ENCODE measurements at regions not wholly inside any gene's neighbourhood (a gene's known extent, or its start where the extent isn't known, plus 50 kb on each side); places are given as distances from the start of the nearest gene placed in this dataset.

GRCh38 chr2:239662413-239663120, 261.7 kb upstream of the HDAC4 start:
- Mint-ChIP-seq H3K4me3 (no peak overlapping the region), H3K27ac (no peak overlapping the region), H3K27me3 (ENCODE audit: insufficient read depth, low read depth, poor library complexity) (peaks cover 8% of the 10 kb centered on the region), H3K4me1 (peaks cover 14% of the 10 kb centered on the region; the same call in 2 of the 3 replicates), H3K36me3 (ENCODE audit: low read depth) (no peaks in the 10 kb centered on the region), H3K9me3 (peaks cover 5% of the 10 kb centered on the region; the same call in 2 of the 3 replicates)
- Histone ChIP-seq H3K9me2 (ENCODE audit: insufficient read depth) (no peaks in the 10 kb centered on the region), H3F3A (replicated peaks; ENCODE audit: low read depth) (no peaks in the 10 kb centered on the region), H3K4me1 (ENCODE audit: insufficient read depth) (no peaks in the 10 kb centered on the region), H4K20me1 (replicated peaks; ENCODE audit: insufficient read depth) (no peaks in the 10 kb centered on the region), H3K27ac (ENCODE audit: low read depth) (no peak overlapping the region), H3K36me3 (ENCODE audit: insufficient read depth) (no peaks in the 10 kb centered on the region), H3K79me2 (replicated peaks; ENCODE audit: insufficient read depth) (no peaks in the 10 kb centered on the region), H2AFZ (no peak overlapping the region), H3K27me3 (ENCODE audit: insufficient read depth) (no peaks in the 10 kb centered on the region), H3K4me3 (no peak overlapping the region), H3K4me2 (no peak overlapping the region)
- ATAC-seq = no peak
- TF ChIP-seq NANOG (IDR thresholded peaks at IDR 0.05; ENCODE audit: borderline replicate concordance) (no peak), STAT1 (IDR thresholded peaks at IDR 0.05; ENCODE audit: unreplicated experiment) (no peak), ETS1 (IDR thresholded peaks at IDR 0.05) (no peak), CREB1 (CRISPR knock-in tag; IDR thresholded peaks at IDR 0.05; ENCODE audit: low read depth) (no peak), ZNF114 (CRISPR knock-in tag; IDR thresholded peaks at IDR 0.05) (no peak), EZH2phosphoT487 (IDR thresholded peaks at IDR 0.05; ENCODE audit: unreplicated experiment) (no peak), POLR2AphosphoS5 (IDR thresholded peaks at IDR 0.05; ENCODE audit: low read depth) (no peak), CTCF (conservative IDR thresholded peaks at IDR 0.05; ENCODE audit: low read depth in 2 of 2) (no peak), ZNF331 (CRISPR knock-in tag; IDR thresholded peaks at IDR 0.05; ENCODE audit: low read depth) (no peak), JUNB (IDR thresholded peaks at IDR 0.05; ENCODE audit: unreplicated experiment) (no peak)
- DNase-seq (ENCODE audit: low spot score) = no peak

GRCh38 chr2:239661334-239662312, 260.8 kb upstream of the HDAC4 start:
- Histone ChIP-seq H3K9me2 (ENCODE audit: insufficient read depth) (no peaks in the 10 kb centered on the region), H3K4me1 (ENCODE audit: insufficient read depth) (no peaks in the 10 kb centered on the region), H3K79me2 (replicated peaks; ENCODE audit: insufficient read depth) (no peaks in the 10 kb centered on the region), H2AFZ (0 out of 2 replicates have a peak overlapping the region, but pooled peaks have one; percentile 18), H3K27me3 (ENCODE audit: insufficient read depth) (no peaks in the 10 kb centered on the region), H3K36me3 (ENCODE audit: insufficient read depth) (no peaks in the 10 kb centered on the region), H3K27ac (ENCODE audit: low read depth) (no peak overlapping the region), H3K4me3 (no peak overlapping the region), H3F3A (replicated peaks; ENCODE audit: low read depth) (no peaks in the 10 kb centered on the region), H3K4me2 (no peak overlapping the region), H4K20me1 (replicated peaks; ENCODE audit: insufficient read depth) (no peaks in the 10 kb centered on the region)
- Mint-ChIP-seq H3K36me3 (ENCODE audit: low read depth) (no peaks in the 10 kb centered on the region), H3K27me3 (ENCODE audit: insufficient read depth, low read depth, poor library complexity) (peaks cover 8% of the 10 kb centered on the region), H3K27ac (no peak overlapping the region), H3K4me3 (no peak overlapping the region), H3K4me1 (peaks cover 14% of the 10 kb centered on the region; the same call in 2 of the 3 replicates), H3K9me3 (peaks cover 5% of the 10 kb centered on the region; the same call in 2 of the 3 replicates)
- DNase-seq (ENCODE audit: low spot score) (no peak), ATAC-seq (no peak)
- no peak for TF ChIP-seq ETS1 (IDR thresholded peaks at IDR 0.05)
- TF ChIP-seq CREB1 (CRISPR knock-in tag; IDR thresholded peaks at IDR 0.05; ENCODE audit: low read depth) = no peak
